DOHH2 (cell line): ENCODE measurements at regions not wholly inside any gene's neighbourhood (a gene's known extent, or its start where the extent isn't known, plus 50 kb on each side); places are given as distances from the start of the nearest gene placed in this dataset.

Experiments used
- CTCF ChIP-seq: fragments of 200-600 bp; sonication (generic); IDR thresholded peaks from one replicate; pipeline ENCODE4 v1.5.1; 2014; ENCODE audit warnings: antibody characterized with exemption, mild to moderate bottlenecking, low read depth, low read length; ENCODE audit not compliant: poor library complexity, severe bottlenecking
- EZH2phosphoT487 ChIP-seq: fragments of 200-600 bp; sonication (generic); IDR thresholded peaks from 2 replicates; pipeline ENCODE4 v1.6.1; 2017; ENCODE audit warnings: borderline replicate concordance, mild to moderate bottlenecking, antibody characterized with exemption, low read length, moderate library complexity, mixed read lengths

- TF ChIP-seq CTCF (no peak), EZH2phosphoT487 (no peak)
Observed at GRCh38 chr2:74744731-74745515, 89.0 kb upstream of the HK2 start.
